ENCODE measurements at regions not wholly inside any gene's neighbourhood (a gene's known extent, or its start where the extent isn't known, plus 50 kb on each side); places are given as distances from the start of the nearest gene placed in this dataset.

DNA sequence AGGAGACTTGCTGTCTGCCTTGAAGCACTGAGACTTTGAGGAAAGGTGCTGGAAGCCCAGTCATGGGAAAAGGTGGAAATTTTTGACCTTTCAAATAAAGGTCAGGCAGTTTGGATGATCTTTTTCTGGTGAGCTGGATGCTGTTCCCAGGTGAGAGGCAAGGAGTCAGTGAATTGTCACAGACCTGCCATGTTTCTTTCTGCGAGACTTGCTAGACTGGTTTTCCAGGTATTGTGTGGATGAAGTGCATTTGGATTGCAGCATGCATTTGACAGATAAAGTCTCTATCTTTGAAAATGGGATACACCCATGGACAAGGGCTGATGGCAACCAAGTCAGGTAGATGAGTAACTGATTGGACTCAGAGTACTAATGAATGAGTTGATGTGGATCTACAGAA lies 65.7 kb upstream of the NHLH2 start (continued):
- TF ChIP-seq ZBTB11 (CRISPR knock-in tag; IDR thresholded peaks at IDR 0.05) (no peak), RCOR1 (conservative IDR thresholded peaks at IDR 0.05; ENCODE audit: low read depth, low read length) (no peak), KLF5 (IDR thresholded peaks at IDR 0.05; ENCODE audit: partially characterized antibody) (no peak), CBFB (IDR thresholded peaks at IDR 0.05; ENCODE audit: low read depth) (no peak), EED (IDR thresholded peaks at IDR 0.05; ENCODE audit: low read depth) (no peak), MEF2B (IDR thresholded peaks at IDR 0.05; ENCODE audit: partially characterized antibody, poor library complexity, severe bottlenecking) (no peak)
- TF ChIP-seq, protein P1, sequence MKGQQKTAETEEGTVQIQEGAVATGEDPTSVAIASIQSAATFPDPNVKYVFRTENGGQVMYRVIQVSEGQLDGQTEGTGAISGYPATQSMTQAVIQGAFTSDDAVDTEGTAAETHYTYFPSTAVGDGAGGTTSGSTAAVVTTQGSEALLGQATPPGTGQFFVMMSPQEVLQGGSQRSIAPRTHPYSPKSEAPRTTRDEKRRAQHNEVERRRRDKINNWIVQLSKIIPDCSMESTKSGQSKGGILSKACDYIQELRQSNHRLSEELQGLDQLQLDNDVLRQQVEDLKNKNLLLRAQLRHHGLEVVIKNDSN (IDR thresholded peaks at IDR 0.05; ENCODE audit: borderline replicate concordance, extremely low read length, insufficient read depth, low read depth, low read length), result no peak

GRCh38 chr1:115907092-115907491 lies 66.2 kb upstream of the NHLH2 start:
- DNase-seq (ENCODE audit: low read depth, low spot score) (no peak), FAIRE-seq (no peak), ATAC-seq (no peak)
- TF ChIP-seq ZBTB11 (CRISPR knock-in tag; IDR thresholded peaks at IDR 0.05) (no peak), ZNF622 (IDR thresholded peaks at IDR 0.05) (no peak), STAT3 (IDR thresholded peaks at IDR 0.05; ENCODE audit: low read depth, low read length) (no peak)
- TF ChIP-seq, protein P2, sequence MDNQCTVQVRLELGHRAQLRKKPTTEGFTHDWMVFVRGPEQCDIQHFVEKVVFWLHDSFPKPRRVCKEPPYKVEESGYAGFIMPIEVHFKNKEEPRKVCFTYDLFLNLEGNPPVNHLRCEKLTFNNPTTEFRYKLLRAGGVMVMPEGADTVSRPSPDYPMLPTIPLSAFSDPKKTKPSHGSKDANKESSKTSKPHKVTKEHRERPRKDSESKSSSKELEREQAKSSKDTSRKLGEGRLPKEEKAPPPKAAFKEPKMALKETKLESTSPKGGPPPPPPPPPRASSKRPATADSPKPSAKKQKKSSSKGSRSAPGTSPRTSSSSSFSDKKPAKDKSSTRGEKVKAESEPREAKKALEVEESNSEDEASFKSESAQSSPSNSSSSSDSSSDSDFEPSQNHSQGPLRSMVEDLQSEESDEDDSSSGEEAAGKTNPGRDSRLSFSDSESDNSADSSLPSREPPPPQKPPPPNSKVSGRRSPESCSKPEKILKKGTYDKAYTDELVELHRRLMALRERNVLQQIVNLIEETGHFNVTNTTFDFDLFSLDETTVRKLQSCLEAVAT (IDR thresholded peaks at IDR 0.05), result no peak
- POLR2A ChIA-PET, result no interaction called here
- Histone ChIP-seq H3K4me3 (no peak overlapping the region), H3K79me2 (ENCODE audit: control insufficient read depth, insufficient read depth, low read length) (no peaks in the 10 kb centered on the region), H4K20me1 (ENCODE audit: control insufficient read depth, insufficient read depth) (no peaks in the 10 kb centered on the region), H3K9ac (ENCODE audit: control insufficient read depth, insufficient read depth, low read length) (no peak overlapping the region), H3K4me2 (ENCODE audit: control insufficient read depth, insufficient read depth) (no peak overlapping the region), H3K9me3 (replicated peaks; ENCODE audit: control insufficient read depth, insufficient read depth, low read length) (no peaks in the 10 kb centered on the region), H3K27ac (ENCODE audit: control insufficient read depth, insufficient read depth) (no peak overlapping the region), H3K36me3 (ENCODE audit: control insufficient read depth in 2 of 2, insufficient read depth in 2 of 2, low read length in 1 of 2) (no peaks in the 10 kb centered on the region), H2AFZ (ENCODE audit: control insufficient read depth, low read depth, low read length) (no peak overlapping the region), H3K4me1 (ENCODE audit: control insufficient read depth, insufficient read depth, low read length) (no peaks in the 10 kb centered on the region), H3K27me3 (replicated peaks in 1 of 2; ENCODE audit: control insufficient read depth in 2 of 2, insufficient read depth in 2 of 2, low read length in 1 of 2) (no peaks in the 10 kb centered on the region)
- in situ Hi-C loops (cut with MboI) (no loop called here), intact Hi-C loops (cut with micrococcal nuclease; ENCODE audit: unreplicated experiment) (no loop called here)
- CTCF ChIA-PET, result no interaction called here
- no TSS peak for BruUV-seq (replicated peaks)
- SMC1A ChIA-PET (ENCODE audit: uncharacterized antibody, unreplicated experiment), result interaction anchor here (1.7 kb wide), 1 partner anchor 10 kb away, joined by 4 read pairs; no protein-coding TSS in a partner anchor
- RAD21 ChIA-PET (ENCODE audit: unreplicated experiment), result no interaction called here
- 6% methylated on average over 2 of the region's 2 CpGs for WGBS (ENCODE audit: insufficient coverage, insufficient replicate concordance, low lambda C conversion rate, missing lambda C conversion rate)
